GM12864 (cell line): ENCODE measurements at regions not wholly inside any gene's neighbourhood (a gene's known extent, or its start where the extent isn't known, plus 50 kb on each side); places are given as distances from the start of the nearest gene placed in this dataset.

Experiments used
- DNase-seq: peaks from one replicate; pipeline ENCODE4 v3.0.0-alpha.2; 2011; ENCODE audit warnings: low read depth
- H3K4me3 ChIP-seq: 2 replicates; pipeline ENCODE4 v1.5.1; 2011; ENCODE audit warnings: mild to moderate bottlenecking, low read depth, low read length, control low read depth
- TF ChIP-seq, protein P1 (sequence below): IDR thresholded peaks from 2 replicates; pipeline ENCODE4 v1.5.1; 2011; ENCODE audit warnings: low read depth, mild to moderate bottlenecking, moderate library complexity, low read length, control low read depth, inconsistent platforms; ENCODE audit errors: missing control alignments

DNA sequence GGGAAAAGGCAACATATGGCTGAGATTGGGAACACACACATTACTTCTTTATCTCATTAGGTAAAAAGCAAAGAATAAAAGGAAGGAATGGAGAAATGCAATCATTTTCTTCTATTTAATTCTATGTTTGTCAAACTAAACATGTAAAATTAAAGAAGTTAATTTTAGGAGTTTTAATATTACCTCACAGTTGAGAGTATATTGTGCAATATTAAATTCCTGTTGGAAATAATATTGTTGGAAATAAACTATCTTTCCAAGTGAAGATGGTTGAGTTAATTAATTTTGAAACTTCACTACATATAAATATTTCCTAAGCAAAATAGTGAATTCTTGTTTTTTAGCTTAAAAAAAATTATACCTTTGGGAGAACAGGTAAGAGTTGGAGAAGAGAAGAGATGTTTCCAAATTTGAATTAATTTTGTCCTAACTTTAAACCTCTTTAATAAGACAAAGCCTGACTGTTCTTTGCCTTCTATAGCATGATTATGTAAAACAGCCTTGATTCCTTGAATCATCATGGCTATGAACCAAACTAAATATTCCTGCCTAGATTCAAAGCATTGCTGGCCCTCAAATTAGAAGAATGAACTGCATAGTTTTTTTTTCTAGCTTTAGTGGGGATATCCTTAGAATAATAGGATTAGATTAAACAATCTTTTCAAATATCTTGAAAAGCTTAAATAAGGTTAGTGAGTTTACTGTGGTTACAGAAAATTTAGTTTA is 1349.1 kb upstream of the ADGRB3 start:
- no peak for DNase-seq
- no peak overlapping the region for H3K4me3 ChIP-seq
- TF ChIP-seq, protein P1, sequence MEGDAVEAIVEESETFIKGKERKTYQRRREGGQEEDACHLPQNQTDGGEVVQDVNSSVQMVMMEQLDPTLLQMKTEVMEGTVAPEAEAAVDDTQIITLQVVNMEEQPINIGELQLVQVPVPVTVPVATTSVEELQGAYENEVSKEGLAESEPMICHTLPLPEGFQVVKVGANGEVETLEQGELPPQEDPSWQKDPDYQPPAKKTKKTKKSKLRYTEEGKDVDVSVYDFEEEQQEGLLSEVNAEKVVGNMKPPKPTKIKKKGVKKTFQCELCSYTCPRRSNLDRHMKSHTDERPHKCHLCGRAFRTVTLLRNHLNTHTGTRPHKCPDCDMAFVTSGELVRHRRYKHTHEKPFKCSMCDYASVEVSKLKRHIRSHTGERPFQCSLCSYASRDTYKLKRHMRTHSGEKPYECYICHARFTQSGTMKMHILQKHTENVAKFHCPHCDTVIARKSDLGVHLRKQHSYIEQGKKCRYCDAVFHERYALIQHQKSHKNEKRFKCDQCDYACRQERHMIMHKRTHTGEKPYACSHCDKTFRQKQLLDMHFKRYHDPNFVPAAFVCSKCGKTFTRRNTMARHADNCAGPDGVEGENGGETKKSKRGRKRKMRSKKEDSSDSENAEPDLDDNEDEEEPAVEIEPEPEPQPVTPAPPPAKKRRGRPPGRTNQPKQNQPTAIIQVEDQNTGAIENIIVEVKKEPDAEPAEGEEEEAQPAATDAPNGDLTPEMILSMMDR: no peak

DNA sequence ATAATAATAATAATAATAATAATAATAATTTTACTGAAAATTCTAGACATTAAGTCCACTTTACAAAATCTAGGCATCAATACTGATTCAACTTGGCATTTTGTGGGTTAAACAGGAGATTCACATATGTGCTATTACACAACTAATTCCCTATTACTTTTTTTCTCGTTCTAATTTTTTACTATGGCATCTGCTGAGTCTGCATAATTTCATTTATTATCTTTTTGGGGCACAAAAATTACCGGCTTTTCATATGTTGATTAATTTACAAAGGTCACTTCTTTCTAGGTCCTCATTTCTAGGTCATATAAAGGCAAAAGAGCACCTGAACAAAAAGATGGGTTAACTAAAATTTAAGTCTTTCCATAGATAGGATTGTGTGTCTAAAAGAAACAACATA is 1357.8 kb upstream of the ADGRB3 start:
- H3K4me3 ChIP-seq: no peak overlapping the region
- TF ChIP-seq, protein P1: no peak
- DNase-seq: no peak

DNA sequence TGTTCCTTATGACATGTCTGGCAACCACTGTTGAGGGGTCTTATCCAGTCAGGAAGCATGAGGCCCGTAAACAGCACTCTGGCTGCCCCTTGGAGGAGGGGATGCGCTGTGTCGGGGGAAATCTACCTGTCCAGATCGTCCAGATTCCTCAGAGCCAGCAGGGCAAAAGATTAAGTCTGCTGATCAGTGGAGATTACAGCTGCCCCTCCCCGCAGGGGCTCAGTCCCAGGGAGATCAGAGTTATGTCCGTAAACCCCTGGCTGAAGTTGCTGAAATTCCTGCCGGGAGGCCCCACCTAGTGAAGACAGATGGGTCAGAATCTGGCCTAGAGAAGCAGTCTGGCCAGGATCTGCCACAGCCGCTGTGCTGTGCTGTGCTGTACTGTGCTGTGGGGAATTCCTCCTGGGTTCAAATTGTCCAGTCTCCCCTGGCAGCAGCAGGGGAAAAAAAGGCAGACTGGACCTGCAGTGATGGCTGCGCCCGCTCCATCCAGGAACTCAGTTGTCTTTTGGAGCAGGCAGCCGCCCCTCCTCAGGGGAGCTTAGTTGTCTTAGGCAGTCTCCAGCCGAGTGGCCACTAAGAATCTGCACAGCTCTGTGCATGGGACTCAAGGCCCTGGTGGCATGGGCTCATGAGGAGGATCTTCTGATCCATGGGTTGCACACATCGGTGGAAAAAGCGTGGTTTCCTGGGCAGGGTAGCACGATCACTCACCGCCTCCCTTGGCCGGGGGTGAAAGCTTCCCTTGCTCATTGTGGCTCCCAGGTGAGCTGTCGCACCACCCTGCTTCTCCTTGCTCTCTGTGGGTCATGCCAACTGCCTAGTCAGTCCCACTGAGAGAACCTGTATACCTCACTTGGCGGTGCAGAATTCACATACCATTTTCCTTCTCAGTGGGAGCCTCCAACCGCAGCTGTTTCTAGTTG is 1368.8 kb upstream of the ADGRB3 start:
- TF ChIP-seq, protein P1: no peak
- no peak for DNase-seq
- no peak overlapping the region for H3K4me3 ChIP-seq

DNA sequence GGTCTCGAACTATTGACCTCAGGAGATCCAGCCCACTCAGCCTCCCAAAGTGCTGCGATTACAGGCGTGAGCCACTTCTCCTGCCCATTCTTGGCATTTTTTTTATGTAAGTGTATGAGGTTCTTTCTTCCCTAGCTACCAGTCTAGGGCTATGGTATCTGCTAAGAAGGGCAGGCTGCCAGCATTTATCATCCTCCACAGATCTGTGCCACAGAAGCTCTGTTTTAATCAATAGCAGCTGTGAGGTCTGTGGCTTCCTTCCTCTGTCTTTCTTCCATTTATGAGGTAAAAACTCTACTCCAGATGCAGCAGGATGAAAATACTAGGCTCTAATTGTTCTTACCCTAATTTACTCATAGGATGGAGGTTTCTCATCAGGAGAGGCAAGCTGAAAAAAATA is 1382.4 kb upstream of the ADGRB3 start:
- TF ChIP-seq, protein P1: no peak
- no peak for DNase-seq
- no peak overlapping the region for H3K4me3 ChIP-seq

DNA sequence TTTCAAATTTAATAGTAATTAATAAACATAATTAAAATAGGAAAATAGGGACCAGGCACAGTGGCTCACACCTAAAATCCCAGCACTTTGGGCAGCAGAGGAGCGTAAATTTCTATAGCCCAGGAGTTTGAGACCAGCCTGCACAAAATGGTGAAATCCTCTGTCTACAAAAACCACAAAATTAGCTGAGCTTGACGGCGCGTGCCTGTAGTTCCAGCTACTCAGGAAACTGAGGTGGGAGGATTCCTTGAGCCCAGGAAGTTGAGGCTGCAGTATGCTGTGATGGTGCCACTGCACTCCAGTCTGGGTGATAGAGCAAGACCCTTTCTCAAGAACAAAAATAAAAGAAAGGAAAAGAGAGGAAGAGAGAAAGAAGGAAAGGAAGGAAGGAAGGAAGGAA is 1387.0 kb upstream of the ADGRB3 start:
- no peak overlapping the region for H3K4me3 ChIP-seq
- TF ChIP-seq, protein P1: no peak
- no peak for DNase-seq

DNA sequence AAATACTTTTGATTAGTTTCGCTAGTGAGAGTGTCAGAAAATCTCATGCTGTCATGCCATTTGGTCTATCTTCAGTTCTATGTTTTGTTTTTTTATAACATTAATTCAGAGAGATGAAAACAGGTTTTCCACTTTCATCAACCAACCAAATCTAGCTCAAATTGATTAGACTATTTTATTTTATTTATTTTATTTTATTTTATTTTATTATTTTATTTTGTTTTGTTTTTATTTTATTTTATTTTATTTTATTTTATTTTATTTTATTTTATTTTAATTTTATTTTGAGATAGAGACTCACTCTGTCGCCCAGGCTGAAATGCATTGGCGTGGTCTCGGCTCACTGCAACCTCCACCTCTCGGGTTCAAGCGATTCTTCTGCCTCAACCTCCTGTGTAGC is 1391.0 kb upstream of the ADGRB3 start:
- TF ChIP-seq, protein P1: no peak
- no peak overlapping the region for H3K4me3 ChIP-seq
- DNase-seq: no peak
